ENCODE measurements at regions not wholly inside any gene's neighbourhood (a gene's known extent, or its start where the extent isn't known, plus 50 kb on each side); places are given as distances from the start of the nearest gene placed in this dataset.

- DNase-seq, result no peak
Measured at GRCh38 chr5:108436696-108437095, 54.8 kb upstream of the FBXL17 start.

GRCh38 chr5:108433600-108433999 lies 51.7 kb upstream of the FBXL17 start:
- no peak for DNase-seq

GRCh38 chr5:108432024-108432423 lies 50.1 kb upstream of the FBXL17 start:
- no peak for DNase-seq
